HG03139 (cell line): ENCODE measurements at regions not wholly inside any gene's neighbourhood (a gene's known extent, or its start where the extent isn't known, plus 50 kb on each side); places are given as distances from the start of the nearest gene placed in this dataset.
"Not testable (repeated sequence)": the region's sequence is repeated elsewhere in the genome, so short reads cannot be mapped to it uniquely, and the experiment has no call there.

ENCODE experiments used
- ATAC-seq: cut with Tn5 transposase; IDR thresholded peaks from one replicate; pipeline ENCODE4 v1.9.1; 2021; ENCODE audit not compliant: unreplicated experiment

DNA sequence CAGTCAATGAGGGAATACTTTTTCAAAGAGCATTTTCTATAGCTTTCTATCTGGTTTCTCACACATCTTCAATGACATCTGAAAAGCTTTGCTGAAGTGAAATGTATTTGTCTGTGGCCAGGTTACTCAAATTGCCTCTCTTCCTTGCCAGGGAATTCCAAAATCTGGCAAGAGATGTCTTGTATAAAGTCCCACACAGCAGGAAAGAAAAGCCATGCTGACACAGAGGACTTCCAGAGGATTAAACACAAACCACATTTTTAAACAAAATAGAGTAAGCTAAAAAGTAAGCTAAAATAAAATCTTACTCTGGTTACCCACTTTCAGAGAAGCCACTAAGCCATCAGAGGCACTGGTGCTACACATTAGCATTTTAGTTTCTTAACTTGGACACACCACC, 93.1 kb upstream of the BCAR3 start:
- ATAC-seq = no peak

DNA sequence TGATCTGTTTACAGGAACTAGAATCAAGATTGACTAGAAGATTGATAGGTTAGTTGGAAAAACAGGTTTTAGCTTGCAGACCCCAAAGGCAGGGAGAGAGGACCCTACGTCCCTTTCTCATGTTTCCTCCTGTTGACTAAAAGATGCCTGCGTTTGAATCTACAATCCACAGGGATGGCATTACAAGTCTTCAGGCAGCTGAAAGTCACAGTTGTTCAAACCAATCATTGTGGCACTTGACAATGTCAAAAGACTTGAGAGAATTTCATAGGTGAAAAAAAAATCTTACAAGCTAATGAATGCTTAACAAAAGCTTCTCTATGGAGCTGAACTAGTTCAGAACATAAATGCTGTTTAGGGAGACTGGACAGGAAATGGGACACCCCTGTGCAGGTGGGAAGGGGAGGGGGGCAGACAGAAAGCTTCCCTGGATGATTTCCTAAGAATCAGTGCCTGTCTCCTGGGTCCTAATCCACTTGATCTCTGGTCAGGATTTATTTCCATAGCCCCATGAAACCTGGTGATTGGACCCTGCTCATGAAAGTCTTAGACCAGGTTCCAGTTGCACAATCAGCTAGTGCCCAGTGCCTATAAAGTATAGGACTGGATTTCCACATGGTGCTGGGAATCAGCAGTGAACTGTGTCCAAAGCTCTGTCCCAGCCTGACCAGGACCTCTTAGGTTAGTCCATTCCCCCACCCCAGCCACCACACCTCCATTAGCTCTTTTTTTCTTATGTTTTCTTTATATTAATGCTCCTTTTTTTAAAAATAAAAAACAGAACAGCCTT, 91.6 kb upstream of the BCAR3 start:
- no peak for ATAC-seq

DNA sequence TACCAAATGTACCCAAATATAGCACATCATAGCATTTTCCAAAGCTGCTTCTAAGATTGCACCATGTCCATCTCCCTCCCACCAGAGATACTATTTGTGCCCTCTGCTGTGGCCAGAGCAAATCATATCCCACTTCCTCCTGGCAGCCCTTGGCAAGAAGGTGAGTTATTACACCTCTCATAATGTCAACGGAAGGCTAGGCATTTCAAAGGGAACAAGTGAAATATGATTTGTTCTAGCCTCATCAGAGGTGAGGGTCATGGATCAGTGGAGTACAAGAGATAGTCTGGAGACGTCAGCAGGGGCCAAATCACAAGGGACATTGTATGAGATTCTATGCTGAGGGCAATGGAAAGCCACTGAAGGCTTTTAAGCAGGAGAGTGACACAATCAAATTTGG, 90.2 kb upstream of the BCAR3 start:
- ATAC-seq = no peak

DNA sequence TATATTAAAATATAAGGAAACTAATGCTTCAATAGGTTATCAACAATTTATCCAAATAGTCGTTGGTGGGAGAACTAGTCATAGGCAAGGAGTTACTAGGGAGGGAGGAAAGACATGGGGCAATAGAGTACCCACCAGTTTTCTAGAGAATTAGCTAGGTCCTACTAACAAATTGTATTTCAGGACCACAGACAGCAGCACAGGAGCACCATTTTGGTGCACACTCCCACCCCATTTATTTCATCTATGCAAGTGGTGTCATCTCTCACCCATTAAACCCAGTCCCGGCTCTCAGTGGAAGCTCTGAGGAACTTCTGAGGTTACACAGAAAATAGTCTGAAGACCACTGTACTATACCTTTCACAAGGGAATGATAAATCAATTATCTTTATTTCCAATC, 89.0 kb upstream of the BCAR3 start:
- no peak for ATAC-seq

DNA sequence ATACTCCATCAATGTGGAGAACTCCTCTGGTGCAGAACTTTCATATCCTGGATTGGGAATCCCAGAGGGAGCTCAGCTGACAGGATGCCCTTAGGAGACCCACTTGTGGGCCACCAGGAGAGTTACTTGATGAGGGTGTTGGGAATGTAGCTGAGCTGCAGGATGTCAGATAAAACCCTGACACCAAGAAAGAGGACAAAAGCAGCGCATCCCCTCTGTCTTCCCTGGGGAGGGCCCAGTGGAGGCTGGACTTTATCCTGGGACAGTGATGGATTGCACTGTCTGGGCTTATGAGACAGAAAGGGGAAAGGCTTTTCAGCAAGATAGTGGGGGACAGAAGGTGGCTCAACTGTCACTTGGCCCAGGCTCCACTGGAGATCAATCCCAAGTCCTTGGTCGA, 88.1 kb upstream of the BCAR3 start:
- no peak for ATAC-seq

DNA sequence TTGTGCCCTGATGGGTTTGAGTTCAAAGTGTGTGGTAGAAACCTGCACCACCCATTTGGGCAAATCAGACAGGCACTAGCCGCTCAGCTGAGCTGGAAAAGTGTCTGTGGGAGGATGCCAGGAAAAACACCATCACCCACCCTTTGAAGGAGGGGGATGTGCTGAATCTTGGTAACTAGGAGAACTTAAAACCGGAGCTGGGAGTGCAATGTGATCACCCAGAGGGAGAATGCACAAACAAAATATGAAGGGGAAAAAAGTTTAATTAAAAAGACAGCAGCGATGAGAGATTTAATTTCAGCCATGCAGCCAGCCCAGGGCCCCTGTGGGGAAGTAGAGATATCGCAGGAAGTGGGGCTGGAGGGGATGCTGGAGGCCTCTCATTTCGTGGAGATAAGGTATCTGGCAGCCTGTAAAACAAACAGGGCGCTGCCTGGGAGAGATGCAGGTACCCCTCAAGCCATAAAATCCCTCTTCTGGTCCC, 86.8 kb upstream of the BCAR3 start:
- no peak for ATAC-seq

DNA sequence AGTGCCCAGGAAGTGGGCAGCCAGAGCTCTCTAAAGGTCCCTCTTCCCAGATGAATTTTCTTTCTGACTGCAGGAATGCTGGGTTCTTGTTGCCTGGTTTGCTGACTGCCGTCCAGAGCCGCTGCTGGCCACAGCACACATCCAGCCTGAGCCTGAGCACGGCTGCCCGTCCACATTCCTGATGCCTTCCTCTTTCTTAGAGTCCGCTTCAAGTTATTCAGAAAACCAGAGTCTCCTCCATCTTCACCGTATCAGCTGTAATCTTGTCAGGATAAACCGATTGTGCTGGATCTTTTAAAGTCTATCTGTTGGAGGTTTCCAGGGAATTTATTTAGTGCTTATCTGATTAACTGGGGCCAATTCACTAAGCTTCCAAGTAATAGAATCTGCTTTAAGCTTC, 84.8 kb upstream of the BCAR3 start:
- no peak for ATAC-seq

DNA sequence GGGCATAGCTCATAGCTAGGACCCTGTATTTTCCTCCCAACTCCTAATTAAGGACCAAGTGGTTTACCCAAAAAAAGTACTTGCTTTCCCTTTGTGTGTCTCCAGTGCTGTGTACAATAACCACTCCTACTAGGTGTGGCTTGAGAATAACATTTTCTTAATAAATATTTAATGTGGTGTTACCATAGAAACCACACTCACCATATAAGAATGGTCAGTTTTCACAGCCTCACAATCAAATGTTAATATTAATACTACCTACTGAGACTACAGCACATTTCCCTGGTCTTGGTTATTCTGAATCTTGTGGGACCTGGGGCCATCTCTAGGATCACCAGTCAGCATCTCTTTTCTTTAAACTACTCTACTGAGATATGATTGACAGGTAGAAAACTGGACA, 83.5 kb upstream of the BCAR3 start:
- ATAC-seq = no peak

DNA sequence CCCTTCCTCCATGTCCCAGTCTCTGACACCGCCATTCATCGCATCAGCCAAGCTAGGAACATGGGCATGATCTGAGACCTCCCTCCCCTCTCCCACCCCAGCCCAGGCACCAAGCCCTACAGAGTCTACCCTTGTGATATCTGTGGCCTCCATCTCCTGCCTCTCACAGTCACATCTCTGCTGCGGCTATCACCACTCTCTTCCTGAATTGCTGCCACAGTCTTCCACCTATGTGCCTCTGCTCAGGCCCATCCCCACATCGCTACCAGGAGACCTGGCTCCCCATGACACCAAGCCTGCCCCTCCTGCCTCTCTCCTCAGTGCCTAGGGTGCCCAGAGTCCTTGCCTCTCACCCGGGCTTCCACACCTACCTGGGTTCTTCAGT, 82.7 kb upstream of the BCAR3 start:
- no peak for ATAC-seq

DNA sequence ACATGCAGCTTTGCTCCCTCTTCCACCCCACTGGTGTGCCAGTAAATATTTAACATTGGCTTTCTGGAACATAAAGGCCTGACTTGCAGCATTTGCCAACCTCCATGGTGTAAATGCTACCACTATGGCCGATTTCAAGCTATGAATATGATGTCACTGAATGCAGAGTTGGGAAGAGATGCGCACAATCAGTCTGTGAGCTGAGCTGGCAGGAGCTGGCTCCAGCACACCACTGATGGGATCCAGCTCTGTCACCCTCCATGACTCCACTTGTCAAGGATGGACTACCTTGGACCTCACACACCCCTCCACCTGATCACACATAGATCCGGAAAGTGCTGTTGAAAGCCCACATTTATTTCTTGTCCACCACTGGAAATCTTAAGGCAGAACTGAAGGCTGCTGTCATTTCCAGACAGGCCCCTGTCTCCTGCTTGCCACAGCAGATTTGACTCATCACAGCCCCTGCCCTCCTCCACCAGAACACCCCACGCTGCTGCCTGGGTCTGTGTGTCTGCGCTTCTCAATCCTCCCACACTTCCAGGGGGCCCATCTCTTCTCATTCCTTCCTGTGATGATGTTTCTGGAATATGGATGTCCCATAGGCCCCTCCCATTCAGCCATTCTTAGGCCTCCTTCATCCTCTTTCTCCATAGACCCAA, 82.2 kb upstream of the BCAR3 start:
- ATAC-seq = no peak

DNA sequence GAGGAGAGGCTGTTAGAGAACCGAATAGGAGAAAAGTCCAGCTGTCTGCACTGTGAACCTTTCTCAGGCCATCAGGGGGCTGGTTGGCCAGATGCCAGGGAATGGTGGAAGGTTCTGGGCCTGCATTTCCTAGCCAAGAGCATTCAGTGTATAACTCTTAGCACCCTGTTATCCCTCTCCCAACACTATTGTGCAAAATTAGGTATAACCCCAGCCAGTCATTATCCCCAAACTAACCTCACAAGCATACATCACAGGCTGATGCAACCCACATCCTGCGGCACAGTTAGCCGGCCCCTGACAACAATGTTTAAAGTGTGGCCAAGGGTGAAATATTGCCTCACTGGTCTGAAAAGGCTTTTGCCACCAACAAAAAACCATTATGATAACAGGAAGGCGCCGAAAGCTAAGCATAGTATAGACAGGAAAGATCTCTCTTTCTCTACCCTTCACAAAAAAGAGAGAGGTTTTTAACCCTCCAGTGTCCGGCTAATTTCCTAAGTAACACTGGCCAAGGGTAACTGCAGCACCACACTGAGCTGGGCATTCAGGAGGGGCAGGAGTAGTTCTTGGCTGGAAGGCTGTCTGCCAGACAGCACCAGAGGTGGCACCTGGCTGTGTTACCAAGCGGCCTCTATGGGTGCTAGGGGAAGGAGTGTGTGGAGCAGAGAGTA, 77.3 kb upstream of the BCAR3 start:
- ATAC-seq = no peak

DNA sequence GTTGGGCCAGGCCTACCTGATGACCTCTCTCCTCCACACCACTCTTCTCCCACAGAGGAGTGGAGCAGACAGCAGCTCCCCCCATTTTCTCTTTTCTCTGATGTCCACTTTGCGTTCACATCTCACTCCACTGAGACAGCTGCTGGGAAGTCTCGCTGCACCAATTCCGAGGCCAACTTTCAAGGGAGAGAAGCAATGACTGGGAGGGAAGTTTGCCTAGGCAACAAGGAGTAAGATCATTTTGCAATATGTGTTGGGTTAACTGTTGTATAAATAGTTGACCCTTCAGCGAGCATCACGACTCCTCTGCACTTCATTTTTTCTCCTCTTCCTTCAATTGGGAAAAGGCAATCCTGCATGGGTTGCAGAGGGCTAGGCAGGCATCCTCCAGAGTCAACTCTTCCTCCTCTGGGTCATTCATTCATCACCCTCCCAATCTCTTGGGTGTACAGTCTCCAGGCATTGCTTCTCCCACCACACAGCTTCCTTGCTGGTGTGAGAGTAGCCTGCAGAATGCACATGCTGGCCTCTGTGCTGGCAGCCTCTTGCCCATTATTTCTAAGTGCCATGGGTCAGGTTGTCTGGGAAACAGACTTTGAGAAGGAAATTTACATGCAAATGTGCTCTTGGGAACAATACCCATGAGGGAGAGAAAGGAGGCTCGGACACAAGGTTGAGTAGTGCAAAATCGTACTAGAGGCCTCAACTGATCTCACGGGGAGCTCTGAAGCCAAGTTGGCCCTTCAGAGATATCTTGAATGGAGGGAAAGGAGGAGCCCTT, 75.8 kb upstream of the BCAR3 start:
- ATAC-seq = no peak

DNA sequence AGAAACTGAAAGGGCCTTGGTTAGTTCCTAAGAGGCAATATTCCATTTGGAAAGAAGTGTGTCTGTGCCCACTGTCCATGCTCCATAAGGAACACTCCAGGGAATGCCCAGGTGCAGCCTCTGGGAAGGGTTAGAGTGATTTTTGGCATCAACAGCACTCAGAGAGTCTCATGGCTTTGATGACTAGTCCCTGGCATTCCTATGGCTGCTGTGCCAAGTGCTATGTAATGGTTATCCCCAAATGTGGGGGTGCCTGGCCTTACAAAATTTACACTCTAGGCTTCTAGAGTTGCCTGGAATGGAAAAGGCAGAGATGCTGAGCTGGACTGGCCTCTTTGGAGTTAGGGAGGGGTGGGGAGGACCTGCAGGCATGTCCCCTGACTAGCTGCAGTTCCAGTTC, 75.0 kb upstream of the BCAR3 start:
- ATAC-seq = no peak

DNA sequence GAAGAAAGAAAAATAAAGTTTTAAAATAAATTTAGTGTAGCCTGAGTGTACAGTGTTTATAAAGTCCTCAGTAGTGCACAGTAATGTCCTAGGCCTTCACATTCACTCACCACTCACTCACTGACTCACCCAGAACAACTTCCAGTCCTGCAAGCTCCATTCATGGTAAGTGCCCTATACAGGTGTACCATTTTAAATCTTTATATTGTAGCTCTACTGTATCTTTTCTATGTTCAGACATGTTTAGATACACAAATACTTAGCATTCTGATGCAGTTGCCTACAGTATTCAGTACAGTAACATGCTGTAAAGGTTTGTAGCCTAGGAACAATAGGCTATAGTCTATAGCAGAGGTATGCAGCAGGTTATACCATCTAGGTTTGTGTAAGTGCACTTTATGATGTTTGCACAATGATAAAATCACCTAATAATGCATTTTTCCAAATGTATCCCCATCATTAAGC, 73.6 kb upstream of the BCAR3 start:
- ATAC-seq = not testable (repeated sequence)

DNA sequence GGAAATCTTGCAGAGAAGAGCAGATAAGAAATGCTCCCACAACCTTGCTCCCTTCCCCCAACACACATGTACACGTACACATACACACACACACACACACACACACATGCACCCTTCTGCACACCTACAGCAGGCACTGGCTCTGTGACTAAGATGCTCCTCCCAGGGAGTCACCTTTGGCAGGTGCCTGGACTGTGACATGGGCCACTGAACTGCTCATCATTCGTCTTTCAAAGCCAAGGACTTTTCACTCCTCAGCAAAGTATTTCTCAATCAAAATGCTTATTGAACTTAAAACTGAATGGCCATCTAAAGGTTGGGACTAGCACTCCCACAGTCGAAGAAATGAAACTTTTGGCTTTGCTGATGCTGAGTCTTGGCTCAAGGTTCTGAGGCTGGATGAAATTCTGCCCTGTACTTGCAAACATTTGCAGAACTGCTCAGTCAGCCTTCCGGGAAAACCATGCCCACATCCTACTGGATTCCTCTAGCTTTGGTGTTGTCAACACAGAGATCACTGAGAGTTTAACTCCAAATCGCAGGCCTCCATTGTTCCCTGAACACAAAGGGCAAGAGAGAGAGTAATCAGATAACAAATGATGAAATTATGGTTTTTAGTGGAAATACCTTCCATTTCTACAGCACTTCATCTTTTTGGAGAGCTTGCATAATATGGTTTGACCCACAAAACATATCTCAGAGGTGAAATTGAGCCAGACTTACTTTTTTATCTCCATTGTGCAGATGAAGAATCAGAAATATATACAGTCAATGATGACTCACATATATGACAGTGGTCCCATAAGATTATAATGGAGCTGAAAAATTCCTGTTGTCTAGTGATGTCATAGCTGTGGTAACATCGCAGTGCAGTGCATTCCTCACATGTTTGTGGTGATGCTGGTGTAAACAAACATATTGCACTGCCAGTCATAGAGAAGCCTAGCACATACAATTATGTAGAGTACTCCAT, 72.4 kb upstream of the BCAR3 start:
- ATAC-seq = no peak

DNA sequence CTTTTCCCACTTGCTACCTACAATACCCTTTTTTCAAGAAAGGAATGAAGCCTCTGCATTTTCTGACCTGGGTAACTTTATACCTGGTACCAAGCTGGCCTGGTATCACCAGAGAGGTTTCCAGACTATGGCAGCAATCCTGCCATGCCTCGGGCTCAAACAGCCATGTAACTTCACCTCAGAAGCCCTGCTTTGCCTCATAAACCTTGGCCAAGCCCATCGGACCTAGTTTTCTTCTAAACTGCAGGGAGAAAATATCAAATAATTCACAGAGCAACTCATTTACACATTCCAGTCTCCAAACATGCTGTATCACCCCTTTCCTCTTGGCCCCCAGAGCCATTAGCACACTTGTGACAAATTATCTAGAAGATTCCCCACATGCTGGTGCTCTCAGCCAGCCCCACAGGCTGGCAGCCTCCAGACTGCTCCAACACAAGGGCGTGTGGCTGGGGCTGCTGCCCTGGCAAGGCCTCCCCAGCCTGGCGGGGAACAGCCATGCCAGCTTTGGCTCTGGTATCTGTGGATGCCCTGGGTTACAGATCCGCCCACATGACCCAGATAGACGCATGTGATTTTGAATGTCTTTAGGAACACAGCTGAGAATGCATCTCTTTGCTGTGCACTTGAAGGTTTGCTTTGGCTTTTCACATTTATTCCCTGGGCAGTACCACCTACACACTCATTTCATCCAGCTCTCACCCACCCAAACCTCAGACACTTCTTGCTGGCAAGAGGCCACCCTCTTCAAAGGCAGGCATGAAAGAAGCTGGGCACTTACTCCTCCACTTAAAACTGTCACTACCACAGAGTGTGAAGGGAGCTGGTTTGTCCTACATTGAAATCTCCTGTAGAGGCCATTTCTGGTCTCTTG, 70.0 kb upstream of the BCAR3 start:
- no peak for ATAC-seq

DNA sequence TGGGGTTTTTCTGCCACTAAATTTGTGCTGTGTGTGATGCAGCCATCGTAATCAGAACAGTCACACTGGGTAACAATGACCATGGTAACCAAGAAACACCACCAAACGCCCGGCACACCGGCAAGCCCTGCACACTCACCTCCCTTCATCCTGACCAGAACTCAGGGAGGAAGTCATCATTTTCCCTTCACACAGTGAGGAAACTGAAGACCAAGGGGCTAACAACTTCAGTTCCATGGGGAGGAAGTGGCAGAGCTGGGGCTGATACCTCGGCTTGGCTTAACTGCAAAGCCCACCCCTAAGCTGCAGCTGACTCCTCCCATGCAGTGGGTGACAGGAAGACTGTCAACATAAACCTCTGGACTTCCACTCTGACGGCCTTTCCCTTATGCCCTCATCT, 69.3 kb upstream of the BCAR3 start:
- no peak for ATAC-seq

DNA sequence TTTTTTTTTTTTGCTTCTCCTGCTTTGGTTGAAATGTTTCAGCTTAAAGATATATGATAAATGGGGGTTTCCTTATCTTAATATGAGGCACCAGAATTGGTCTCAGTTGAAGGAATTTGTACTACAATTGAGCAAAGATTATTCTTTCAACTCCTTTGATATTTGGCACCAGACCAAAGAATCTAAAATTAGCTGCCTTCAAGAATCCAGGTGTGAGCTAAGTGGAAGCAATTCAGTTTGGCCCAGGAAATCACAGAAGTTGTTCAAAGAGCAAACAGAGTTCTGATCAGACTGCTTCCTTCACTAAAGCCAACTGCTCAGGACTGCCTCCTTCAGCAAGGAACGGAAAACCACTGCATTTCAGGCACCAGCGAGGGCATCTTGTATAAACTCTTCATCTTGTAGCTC, 68.3 kb upstream of the BCAR3 start:
- ATAC-seq = no peak

DNA sequence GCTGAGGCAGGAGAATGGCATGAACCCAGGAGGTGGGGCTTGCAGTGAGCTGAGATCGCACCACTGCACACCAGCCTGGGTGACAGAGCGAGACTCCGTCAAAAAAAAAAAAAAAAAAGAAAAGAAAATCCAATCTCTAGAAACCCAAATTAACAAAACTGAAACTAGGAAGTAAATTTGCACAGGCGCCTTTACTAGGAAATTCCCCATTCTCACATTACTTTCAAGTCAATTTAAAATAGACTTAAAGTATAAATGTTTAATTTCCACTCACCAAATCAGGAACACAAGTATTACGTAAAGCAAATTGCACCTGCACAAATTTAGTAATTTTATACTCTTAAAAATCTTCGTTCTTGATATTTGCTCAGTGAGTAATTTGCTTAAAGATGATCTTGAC, 67.8 kb upstream of the BCAR3 start:
- ATAC-seq = no peak
